Right lobe of liver (tissue), 4 donors: ENCODE measurements at regions not wholly inside any gene's neighbourhood (a gene's known extent, or its start where the extent isn't known, plus 50 kb on each side); places are given as distances from the start of the nearest gene placed in this dataset.

ENCODE experiments used
- CTCF ChIP-seq, 4 donors: fragments of 200-600 bp in 3 of 4; fragments of 450-650 bp in 1 of 4; IDR thresholded peaks; one replicate each; pipeline versions ENCODE4 v1.5.1 to v1.8.0; 2016 to 2022; ENCODE audit warnings: antibody characterized with exemption in 4 of 4, mild to moderate bottlenecking in 2 of 4
- POLR2A ChIP-seq: fragments of 450-650 bp; IDR thresholded peaks from one replicate; pipeline ENCODE4 v1.6.1; 2017; ENCODE audit warnings: antibody characterized with exemption, mild to moderate bottlenecking
- donor health status: DM: no; HTN: no; CAD: no.
- donor health status: DM: no; HTN: no; CAD: no.
- donor health status: DM: no; HTN: yes; CAD: no.

- TF ChIP-seq POLR2A, result no peak
- TF ChIP-seq CTCF (IDR thresholded peaks at IDR 0.05), result no peak
Observed at GRCh38 chr7:13188922-13189321, 501.5 kb downstream of the ARL4A start.
